SK-N-SH treated with all-trans-retinoic acid at 6 μM for 48 hours (cell line): ENCODE measurements at regions not wholly inside any gene's neighbourhood (a gene's known extent, or its start where the extent isn't known, plus 50 kb on each side); places are given as distances from the start of the nearest gene placed in this dataset.

Source experiments
- ATAC-seq: fragments of 200-7000 bp; cut with Tn5 transposase; 3 replicates; pipeline ENCODE4 v1.9.1; 2020; ENCODE audit warnings: mild to moderate bottlenecking, moderate library complexity
- CREB5 ChIP-seq: fragments of 250-450 bp; sonication (Bioruptor Pico); IDR thresholded peaks from 2 replicates; pipeline ENCODE4 v1.5.1; 2020; ENCODE audit warnings: low read depth, mild to moderate bottlenecking, moderate library complexity
- CSDC2 ChIP-seq: fragments of 250-450 bp; sonication (Bioruptor Pico); IDR thresholded peaks from 2 replicates; pipeline ENCODE4 v1.5.0; 2020; ENCODE audit warnings: mild to moderate bottlenecking, moderate library complexity
- CSRNP3 ChIP-seq: fragments of 250-450 bp; sonication (Bioruptor Pico); IDR thresholded peaks from 2 replicates; pipeline ENCODE4 v1.5.1; 2021; ENCODE audit warnings: mild to moderate bottlenecking, moderate library complexity
- ESRRG ChIP-seq: fragments of 250-450 bp; sonication (Bioruptor Pico); IDR thresholded peaks from 2 replicates; pipeline ENCODE4 v1.6.1; 2021; ENCODE audit warnings: mild to moderate bottlenecking
- GLIS3 ChIP-seq: fragments of 250-450 bp; sonication (Bioruptor Pico); IDR thresholded peaks from 2 replicates; pipeline ENCODE4 v1.5.0; 2020; ENCODE audit warnings: mild to moderate bottlenecking, moderate library complexity
- OSR1 ChIP-seq: fragments of 250-450 bp; sonication (Bioruptor Pico); IDR thresholded peaks from 2 replicates; pipeline ENCODE4 v1.8.0; 2022; ENCODE audit warnings: moderate library complexity, mild to moderate bottlenecking, inconsistent platforms
- PATZ1 ChIP-seq: fragments of 250-450 bp; sonication (Bioruptor Pico); IDR thresholded peaks from 2 replicates; pipeline ENCODE4 v1.8.0; 2020; ENCODE audit warnings: mild to moderate bottlenecking, moderate library complexity, borderline replicate concordance
- POU6F1 ChIP-seq: fragments of 250-450 bp; sonication (Bioruptor Pico); IDR thresholded peaks from 2 replicates; pipeline ENCODE4 v1.8.0; 2021; ENCODE audit warnings: low read depth, mild to moderate bottlenecking, moderate library complexity, borderline replicate concordance
- PPARA ChIP-seq: fragments of 250-450 bp; sonication (Bioruptor Pico); IDR thresholded peaks from 2 replicates; pipeline ENCODE4 v1.5.0; 2020; ENCODE audit warnings: mild to moderate bottlenecking, borderline replicate concordance
- RARB ChIP-seq: fragments of 250-450 bp; sonication (Bioruptor Pico); IDR thresholded peaks from 2 replicates; pipeline ENCODE4 v1.8.0; 2021; ENCODE audit warnings: mild to moderate bottlenecking, moderate library complexity
- SNAI2 ChIP-seq: fragments of 250-450 bp; sonication (Bioruptor Pico); IDR thresholded peaks from 2 replicates; pipeline ENCODE4 v1.5.0; 2020; ENCODE audit warnings: mild to moderate bottlenecking, moderate library complexity
- TCF4 ChIP-seq: fragments of 250-450 bp; sonication (Bioruptor Pico); IDR thresholded peaks from 2 replicates; pipeline ENCODE4 v1.8.0; 2021; ENCODE audit warnings: mild to moderate bottlenecking, moderate library complexity, borderline replicate concordance
- TOX ChIP-seq: fragments of 250-450 bp; sonication (Bioruptor Pico); IDR thresholded peaks from 2 replicates; pipeline ENCODE4 v1.8.0; 2021; ENCODE audit warnings: mild to moderate bottlenecking, moderate library complexity, borderline replicate concordance
- TSHZ2 ChIP-seq: fragments of 250-450 bp; sonication (Bioruptor Pico); IDR thresholded peaks from 2 replicates; pipeline ENCODE4 v1.5.0; 2020; ENCODE audit warnings: mild to moderate bottlenecking, moderate library complexity
- ZC3H10 ChIP-seq: fragments of 250-450 bp; sonication (Bioruptor Pico); IDR thresholded peaks from 2 replicates; pipeline ENCODE4 v1.5.1; 2021; ENCODE audit warnings: mild to moderate bottlenecking, moderate library complexity
- ZFP3 ChIP-seq: fragments of 250-450 bp; sonication (Bioruptor Pico); IDR thresholded peaks from 2 replicates; pipeline ENCODE4 v1.5.0; 2020; ENCODE audit warnings: mild to moderate bottlenecking, moderate library complexity
- ZFP30 ChIP-seq: fragments of 450-650 bp; formaldehyde crosslinking; IDR thresholded peaks from 2 replicates; pipeline ENCODE4 v1.5.0; 2022; ENCODE audit warnings: mild to moderate bottlenecking, moderate library complexity
- ZNF565 ChIP-seq: fragments of 450-650 bp; formaldehyde crosslinking; conservative IDR thresholded peaks from 2 replicates; pipeline ENCODE4 v1.5.0; 2020; ENCODE audit warnings: low read depth, mild to moderate bottlenecking, moderate library complexity
- ZNF70 ChIP-seq: fragments of 450-650 bp; formaldehyde crosslinking; IDR thresholded peaks from 2 replicates; pipeline ENCODE4 v1.5.0; 2020; ENCODE audit warnings: mild to moderate bottlenecking, moderate library complexity
- ZNF8 ChIP-seq: fragments of 450-650 bp; formaldehyde crosslinking; IDR thresholded peaks from 2 replicates; pipeline ENCODE4 v1.5.0; 2020; ENCODE audit warnings: mild to moderate bottlenecking, moderate library complexity

GRCh38 chr20:57874141-57874540 lies 164.3 kb upstream of the PMEPA1 start:
- no peak for ATAC-seq
- TF ChIP-seq PPARA (CRISPR knock-in tag) (no peak), TCF4 (CRISPR knock-in tag) (no peak), CSRNP3 (no peak), ZFP30 (CRISPR knock-in tag) (no peak), TSHZ2 (no peak), ZC3H10 (CRISPR knock-in tag) (no peak), TOX (no peak), ZFP3 (CRISPR knock-in tag) (no peak), SNAI2 (no peak), ZNF565 (CRISPR knock-in tag) (no peak), OSR1 (CRISPR knock-in tag) (no peak), POU6F1 (CRISPR knock-in tag) (no peak), GLIS3 (CRISPR knock-in tag) (no peak), CSDC2 (no peak), ZNF8 (CRISPR knock-in tag) (no peak), ESRRG (no peak), PATZ1 (CRISPR knock-in tag) (no peak), RARB (CRISPR knock-in tag) (no peak), ZNF70 (no peak), CREB5 (no peak)

- TF ChIP-seq PPARA (CRISPR knock-in tag) (no peak), CSDC2 (no peak), TSHZ2 (no peak), ZNF70 (no peak), ZC3H10 (CRISPR knock-in tag) (no peak)
- no peak for ATAC-seq
Measured at GRCh38 chr20:57872816-57873409, 163.1 kb upstream of the PMEPA1 start.
